ENCODE measurements at regions not wholly inside any gene's neighbourhood (a gene's known extent, or its start where the extent isn't known, plus 50 kb on each side); places are given as distances from the start of the nearest gene placed in this dataset.

DNA sequence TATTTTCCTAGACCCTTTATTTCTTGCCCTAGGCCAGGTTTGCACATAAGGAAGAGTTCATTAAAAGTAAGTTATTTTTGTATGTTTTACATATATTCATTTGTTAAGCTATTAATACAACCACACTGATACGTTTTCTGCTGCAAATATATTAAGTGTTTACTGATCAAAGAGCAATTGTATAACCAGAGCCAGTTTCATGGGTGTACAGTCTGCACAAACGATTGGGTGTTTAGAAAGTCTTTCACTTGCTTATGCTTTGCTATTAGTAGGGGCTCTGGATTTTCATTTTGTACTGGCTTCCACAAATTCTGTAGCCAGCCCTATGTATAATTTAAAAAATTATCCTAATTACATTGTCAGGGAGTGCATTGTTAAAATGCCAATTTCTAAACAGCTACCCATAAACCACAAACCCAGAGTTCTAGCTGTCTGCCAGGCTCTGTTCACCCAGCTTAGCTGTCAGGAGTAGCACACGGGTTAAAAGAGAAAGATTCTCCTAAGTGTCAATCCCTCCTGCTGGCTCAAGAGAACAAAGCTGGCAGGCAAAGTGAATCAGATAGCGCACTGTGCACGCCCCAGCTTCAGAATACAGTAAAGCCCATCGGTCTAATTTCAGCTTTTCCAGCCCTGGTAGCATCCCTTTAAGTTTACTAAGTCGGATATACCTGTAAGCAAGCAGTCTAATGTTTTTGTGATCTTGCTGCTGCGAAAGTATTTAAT is 151.0 kb upstream of the LMO3 start:
- intact Hi-C loops (cut with DNase I; ENCODE audit: low total_unique reads): no loop called here
- Histone ChIP-seq H3K27me3 (no peaks in the 10 kb centered on the region), H3K4me1 (no peaks in the 10 kb centered on the region), H3K9me3 (no peaks in the 10 kb centered on the region), H3K36me3 (no peaks in the 10 kb centered on the region), H3K27ac (no peak overlapping the region), H3K4me3 (no peak overlapping the region)
- no peak for DNase-seq
- TF ChIP-seq, protein P1, sequence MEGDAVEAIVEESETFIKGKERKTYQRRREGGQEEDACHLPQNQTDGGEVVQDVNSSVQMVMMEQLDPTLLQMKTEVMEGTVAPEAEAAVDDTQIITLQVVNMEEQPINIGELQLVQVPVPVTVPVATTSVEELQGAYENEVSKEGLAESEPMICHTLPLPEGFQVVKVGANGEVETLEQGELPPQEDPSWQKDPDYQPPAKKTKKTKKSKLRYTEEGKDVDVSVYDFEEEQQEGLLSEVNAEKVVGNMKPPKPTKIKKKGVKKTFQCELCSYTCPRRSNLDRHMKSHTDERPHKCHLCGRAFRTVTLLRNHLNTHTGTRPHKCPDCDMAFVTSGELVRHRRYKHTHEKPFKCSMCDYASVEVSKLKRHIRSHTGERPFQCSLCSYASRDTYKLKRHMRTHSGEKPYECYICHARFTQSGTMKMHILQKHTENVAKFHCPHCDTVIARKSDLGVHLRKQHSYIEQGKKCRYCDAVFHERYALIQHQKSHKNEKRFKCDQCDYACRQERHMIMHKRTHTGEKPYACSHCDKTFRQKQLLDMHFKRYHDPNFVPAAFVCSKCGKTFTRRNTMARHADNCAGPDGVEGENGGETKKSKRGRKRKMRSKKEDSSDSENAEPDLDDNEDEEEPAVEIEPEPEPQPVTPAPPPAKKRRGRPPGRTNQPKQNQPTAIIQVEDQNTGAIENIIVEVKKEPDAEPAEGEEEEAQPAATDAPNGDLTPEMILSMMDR (IDR thresholded peaks at IDR 0.05): no peak

DNA sequence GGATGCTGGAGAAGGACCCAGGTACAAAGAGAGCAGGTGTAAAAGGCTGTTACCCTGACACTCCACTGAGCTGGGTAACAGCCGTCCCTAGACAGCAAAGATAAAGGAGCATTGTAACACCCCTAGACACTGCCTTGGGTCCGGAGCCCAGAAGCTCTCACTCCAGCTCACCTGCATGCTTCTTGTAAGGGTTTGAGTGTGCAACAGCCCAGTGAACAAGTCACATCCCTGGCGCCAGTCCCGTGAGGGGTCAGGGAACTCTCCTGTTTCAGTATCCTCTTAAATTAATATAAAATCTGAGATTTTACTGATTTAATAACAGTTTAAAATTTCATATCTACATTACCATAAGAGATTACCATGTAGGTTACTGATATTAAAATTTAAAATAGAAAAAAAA is 124.8 kb upstream of the LMO3 start:
- intact Hi-C loops (cut with DNase I; ENCODE audit: low total_unique reads): no loop called here
- no peaks in the 10 kb centered on the region for H3K36me3 ChIP-seq
- no peak overlapping the region for H3K27ac ChIP-seq
- H3K4me3 ChIP-seq: no peak overlapping the region
- no peaks in the 10 kb centered on the region for H3K27me3 ChIP-seq
- no peak for DNase-seq
- H3K4me1 ChIP-seq: no peaks in the 10 kb centered on the region
- TF ChIP-seq, protein P1 (IDR thresholded peaks at IDR 0.05): no peak
- no peaks in the 10 kb centered on the region for H3K9me3 ChIP-seq

DNA sequence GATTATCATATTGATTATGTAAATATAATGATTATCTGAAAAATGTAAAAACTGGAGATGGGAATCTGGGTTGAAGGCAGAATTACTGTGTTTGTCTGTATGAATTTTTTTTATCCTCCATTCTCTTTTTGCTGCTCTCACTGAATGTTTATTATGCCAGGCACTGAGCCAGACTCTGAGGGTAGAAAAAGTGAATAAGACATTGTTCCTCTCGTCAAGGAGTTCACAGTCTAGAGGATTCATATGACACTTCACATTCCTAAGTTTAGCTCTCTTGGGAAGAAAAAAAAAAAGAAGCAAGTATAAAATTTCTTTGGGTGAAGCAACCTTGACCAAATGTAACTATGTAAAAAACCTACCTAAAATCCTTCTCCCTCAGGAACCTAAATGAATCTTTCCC is 120.9 kb upstream of the LMO3 start:
- Histone ChIP-seq H3K4me3 (no peak overlapping the region), H3K27ac (no peak overlapping the region), H3K27me3 (no peaks in the 10 kb centered on the region), H3K36me3 (no peaks in the 10 kb centered on the region), H3K9me3 (no peaks in the 10 kb centered on the region), H3K4me1 (no peaks in the 10 kb centered on the region)
- intact Hi-C loops (cut with DNase I; ENCODE audit: low total_unique reads): no loop called here
- TF ChIP-seq, protein P1 (IDR thresholded peaks at IDR 0.05): no peak
- DNase-seq: no peak

DNA sequence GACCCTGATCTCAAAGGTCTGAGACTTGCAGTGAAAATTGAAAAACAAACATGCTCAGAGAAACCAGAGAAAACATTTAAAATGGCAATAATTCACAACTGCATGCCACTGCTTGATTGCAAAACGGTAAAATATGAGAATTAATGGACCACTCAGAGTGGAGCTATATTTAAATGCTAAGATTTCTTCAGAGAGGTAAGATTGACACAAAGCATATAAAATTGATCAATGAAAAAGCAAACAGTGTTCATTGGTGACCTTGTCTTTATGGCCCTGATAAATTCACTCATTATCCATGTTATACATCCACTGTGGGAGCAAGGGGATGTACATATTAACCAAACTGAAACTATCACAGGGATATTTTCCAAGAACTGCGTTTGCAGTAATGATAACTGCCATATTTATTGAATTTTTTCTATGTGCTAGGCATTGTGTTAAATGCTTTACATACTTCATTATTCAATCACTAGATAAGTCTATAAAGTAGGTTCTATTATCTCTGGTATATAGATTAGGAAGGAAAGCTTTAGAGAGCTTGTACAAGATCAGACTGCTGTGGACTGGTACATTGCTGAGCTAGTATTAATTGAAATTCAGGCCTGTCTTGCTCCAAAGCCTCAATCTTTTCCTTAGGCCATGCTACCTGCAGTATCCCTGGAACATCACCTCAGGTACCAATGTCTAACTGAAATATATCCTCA is 113.9 kb upstream of the LMO3 start:
- no peak overlapping the region for H3K27ac ChIP-seq
- H3K36me3 ChIP-seq: no peaks in the 10 kb centered on the region
- no peaks in the 10 kb centered on the region for H3K9me3 ChIP-seq
- DNase-seq: no peak
- no peak overlapping the region for H3K4me3 ChIP-seq
- H3K27me3 ChIP-seq: no peaks in the 10 kb centered on the region
- H3K4me1 ChIP-seq: no peaks in the 10 kb centered on the region
- TF ChIP-seq, protein P1 (IDR thresholded peaks at IDR 0.05): no peak
- intact Hi-C loops (cut with DNase I; ENCODE audit: low total_unique reads): no loop called here

DNA sequence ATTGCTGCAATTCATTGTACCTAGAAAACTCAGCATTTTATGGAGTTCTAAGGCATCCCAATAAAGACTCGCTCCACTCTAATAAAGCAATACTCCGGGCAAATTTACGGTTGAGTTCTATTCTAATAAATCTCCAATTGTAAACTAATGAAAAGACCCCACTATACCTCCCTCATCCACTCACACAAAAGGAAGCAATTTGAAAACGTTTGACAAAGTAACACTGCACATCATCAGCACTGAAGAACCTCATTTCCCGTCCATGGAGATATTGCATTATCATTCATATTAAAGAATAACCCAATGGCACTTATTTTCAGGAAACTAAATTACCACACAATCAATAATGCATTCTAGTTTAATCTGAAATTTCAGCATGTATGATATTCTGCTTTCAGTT is 111.0 kb upstream of the LMO3 start:
- H3K27ac ChIP-seq: no peak overlapping the region
- no peaks in the 10 kb centered on the region for H3K27me3 ChIP-seq
- no peak for DNase-seq
- H3K9me3 ChIP-seq: no peaks in the 10 kb centered on the region
- no peak overlapping the region for H3K4me3 ChIP-seq
- H3K36me3 ChIP-seq: no peaks in the 10 kb centered on the region
- TF ChIP-seq, protein P1 (IDR thresholded peaks at IDR 0.05): no peak
- no peaks in the 10 kb centered on the region for H3K4me1 ChIP-seq
- intact Hi-C loops (cut with DNase I; ENCODE audit: low total_unique reads): no loop called here

Measured in tibial artery (tissue), 4 donors.